B cell (primary cell): ENCODE measurements at regions not wholly inside any gene's neighbourhood (a gene's known extent, or its start where the extent isn't known, plus 50 kb on each side); places are given as distances from the start of the nearest gene placed in this dataset.

Experiments
- ATAC-seq: fragments of 200-7000 bp; cut with Tn5 transposase; one replicate; pipeline ENCODE4 v1.10.0; 2021; ENCODE audit warnings: low read depth, mild to moderate bottlenecking, moderate number of reproducible peaks, moderate library complexity
- CTCF ChIA-PET: fragments of 350-600 bp; sonication (Branson Sonifier 250); formaldehyde crosslinking; loops from one replicate; lab custom pipeline; 2021; ENCODE audit warnings: antibody characterized with exemption, inconsistent platforms; lab: Charles Lee
- POLR2A ChIA-PET: fragments of 350-600 bp; sonication (Branson Sonifier 250); formaldehyde crosslinking; loops from one replicate; lab custom pipeline; 2021; ENCODE audit warnings: antibody characterized with exemption; lab: Charles Lee
- DNase-seq: peaks from one replicate; pipeline ENCODE4 v3.0.0; 2013
- H2AFZ ChIP-seq: 2 replicates; pipeline ENCODE4 v1.6.1; 2012; ENCODE audit warnings: mild to moderate bottlenecking, low read depth, low read length; ENCODE audit not compliant: insufficient read depth, poor library complexity, severe bottlenecking
- H3K27ac ChIP-seq, 2 donors: 1 replicate in 1 of 2; 2 replicates in 1 of 2; pipeline ENCODE4 v1.5.1; 2012 to 2013; ENCODE audit warnings: low read length in 2 of 2, mild to moderate bottlenecking in 2 of 2, moderate library complexity in 1 of 2
- H3K27me3 ChIP-seq, 4 experiments: fragments of 200-600 bp in 1 of 4; sonication (generic) in 1 of 4; replicated peaks in 1 of 4; 1 replicate in 2 of 4; 2 replicates in 2 of 4; pipeline versions ENCODE4 v1.6.1 to v1.7.0; 2013 to 2016; ENCODE audit warnings: low read length in 3 of 4, mild to moderate bottlenecking in 2 of 4, mixed read lengths in 1 of 4, moderate library complexity in 1 of 4; ENCODE audit not compliant: insufficient read depth in 4 of 4, control insufficient read depth in 3 of 4; ENCODE audit errors: control extremely low read depth in 1 of 4
- H3K36me3 ChIP-seq, 2 experiments: replicated peaks in 1 of 2; 1 replicate in 1 of 2; 2 replicates in 1 of 2; pipeline versions ENCODE4 v1.6.1 to v1.7.1; 2013; ENCODE audit warnings: low read length in 1 of 2; ENCODE audit not compliant: insufficient read depth in 2 of 2, control insufficient read depth in 1 of 2; ENCODE audit errors: control extremely low read depth in 1 of 2, extremely low read depth in 1 of 2
- H3K4me1 ChIP-seq, 2 donors: fragments of 200-600 bp in 1 of 2; sonication (generic) in 1 of 2; 1 replicate in 1 of 2; 2 replicates in 1 of 2; pipeline versions ENCODE4 v1.5.1 to v1.6.1; 2013 to 2017; ENCODE audit warnings: low read length in 2 of 2; ENCODE audit not compliant: control insufficient read depth in 2 of 2, insufficient read depth in 2 of 2
- H3K4me2 ChIP-seq: replicated peaks from 2 replicates; pipeline ENCODE3; 2012; ENCODE audit warnings: mild to moderate bottlenecking, low read depth, low read length; ENCODE audit not compliant: poor library complexity, severe bottlenecking
- H3K4me3 ChIP-seq, 5 experiments: fragments of 200-600 bp in 1 of 5; sonication (generic) in 1 of 5; 1 replicate in 3 of 5; 2 replicates in 2 of 5; pipeline versions ENCODE4 v1.5.1 to v1.7.0; 2011 to 2016; ENCODE audit warnings: low read length in 4 of 5, mild to moderate bottlenecking in 4 of 5, low read depth in 2 of 5, control low read depth in 1 of 5, moderate library complexity in 1 of 5; ENCODE audit not compliant: insufficient read depth in 1 of 5; ENCODE audit errors: control extremely low read depth in 1 of 5, extremely low read depth in 1 of 5
- H3K79me2 ChIP-seq: fragments of 200-600 bp; sonication (generic); one replicate; pipeline ENCODE4 v1.6.0; 2016; ENCODE audit warnings: low read length; ENCODE audit not compliant: control insufficient read depth, insufficient read depth
- H3K9ac ChIP-seq: fragments of 200-600 bp; sonication (generic); 2 replicates; pipeline ENCODE4 v1.6.1; 2017; ENCODE audit warnings: mild to moderate bottlenecking, low read length, moderate library complexity
- H3K9me3 ChIP-seq, 3 donors: one replicate each; pipeline versions ENCODE4 v1.6.1 to v1.7.1; 2013; ENCODE audit warnings: low read length in 2 of 3; ENCODE audit not compliant: control insufficient read depth in 2 of 3, insufficient read depth in 1 of 3; ENCODE audit errors: control extremely low read depth in 1 of 3
- H4K20me1 ChIP-seq: 2 replicates; pipeline ENCODE4 v1.6.0; 2012; ENCODE audit warnings: mild to moderate bottlenecking, low read length; ENCODE audit not compliant: insufficient read depth, control insufficient read depth, poor library complexity, severe bottlenecking
- H3K27ac Mint-ChIP-seq: one replicate; pipeline ENCODE4 v1.8.0; 2021; ENCODE audit warnings: mixed read lengths
- H3K27me3 Mint-ChIP-seq: one replicate; pipeline ENCODE4 v1.8.0; 2021; ENCODE audit warnings: mixed read lengths
- H3K4me1 Mint-ChIP-seq: one replicate; pipeline ENCODE4 v1.8.0; 2021; ENCODE audit warnings: mixed read lengths
- H3K4me3 Mint-ChIP-seq: one replicate; pipeline ENCODE4 v1.8.0; 2021; ENCODE audit warnings: mixed read lengths
- H3K9me3 Mint-ChIP-seq: one replicate; pipeline ENCODE4 v1.8.0; 2022; ENCODE audit warnings: mixed read lengths; ENCODE audit not compliant: insufficient read depth
- CTCF ChIP-seq: fragments of 200-600 bp; IDR thresholded peaks from one replicate; pipeline ENCODE4 v1.8.0; 2022; ENCODE audit warnings: antibody characterized with exemption, mild to moderate bottlenecking
- EZH2 ChIP-seq: IDR thresholded peaks from 2 replicates; pipeline ENCODE4 v1.6.1; 2012; ENCODE audit warnings: borderline replicate concordance, low read depth, mild to moderate bottlenecking, moderate library complexity, low read length; ENCODE audit not compliant: insufficient read depth, poor library complexity, severe bottlenecking
- WGBS: methylation state at CpG from one replicate; pipeline ENCODE4 v1.1.5; 2013; ENCODE audit warnings: missing lambda C conversion rate; ENCODE audit not compliant: insufficient coverage; 5-methylcytosine and 5-hydroxymethylcytosine counted together
- intact Hi-C: fragments of 100-400 bp; cut with micrococcal nuclease; formaldehyde crosslinking; loops from one replicate; pipeline ENCODE4 v1.10.0; 2022

GRCh38 chr12:47410383-47410782 is 295.4 kb downstream of the RPAP3 start:
- peaks cover 18 to 19% of the 10 kb centered on the region in 2 donors for H3K4me1 ChIP-seq
- H3K4me3 ChIP-seq, result no peak overlapping the region
- intact Hi-C loops, result no loop called here
- Mint-ChIP-seq H3K9me3 (peaks cover 3% of the 10 kb centered on the region), H3K4me3 (no peak overlapping the region), H3K27ac (no peak overlapping the region), H3K4me1 (peaks cover 29% of the 10 kb centered on the region), H3K27me3 (no peaks in the 10 kb centered on the region)
- ChIA-PET CTCF (interaction anchor here (1.2 to 8.5 kb wide), 4 partner anchors 11 to 377 kb away, joined by 3 to 124 read pairs (median 4); no protein-coding TSS in a partner anchor), POLR2A (no interaction called here)
- H3K27me3 ChIP-seq, result no peaks in the 10 kb centered on the region
- no peak for TF ChIP-seq CTCF
- TF ChIP-seq EZH2, result no peak
- no peak for DNase-seq
- no peak overlapping the region for H2AFZ ChIP-seq
- H4K20me1 ChIP-seq, result no peaks in the 10 kb centered on the region
- no peaks in the 10 kb centered on the region for H3K36me3 ChIP-seq
- no peaks in the 10 kb centered on the region for H3K9me3 ChIP-seq
- H3K27ac ChIP-seq, result no peak overlapping the region
- no peak for ATAC-seq
- H3K4me2 ChIP-seq, result no peak overlapping the region
- no peaks in the 10 kb centered on the region for H3K79me2 ChIP-seq
- no peak overlapping the region for H3K9ac ChIP-seq

- ChIA-PET CTCF (interaction anchor here (1.0 to 8.5 kb wide), 6 partner anchors 12 to 388 kb away, joined by 3 to 124 read pairs (median 6); no protein-coding TSS in a partner anchor), POLR2A (no interaction called here)
- intact Hi-C loops, result no loop called here
- TF ChIP-seq EZH2, result no peak
- TF ChIP-seq CTCF, result no peak
- Mint-ChIP-seq H3K4me3 (no peak overlapping the region), H3K4me1 (peaks cover 23% of the 10 kb centered on the region), H3K27me3 (no peaks in the 10 kb centered on the region), H3K27ac (no peak overlapping the region), H3K9me3 (peaks cover 3% of the 10 kb centered on the region)
- H3K27me3 ChIP-seq, result no peaks in the 10 kb centered on the region
- ATAC-seq (no peak), DNase-seq (no peak)
- H3K9me3 ChIP-seq, result no peaks in the 10 kb centered on the region
- H3K36me3 ChIP-seq, result no peaks in the 10 kb centered on the region
- no peak overlapping the region for H3K4me3 ChIP-seq
- H3K4me2 ChIP-seq, result no peak overlapping the region
- no peaks in the 10 kb centered on the region for H3K79me2 ChIP-seq
- no peaks in the 10 kb centered on the region for H4K20me1 ChIP-seq
- WGBS, result 95% methylated on average over 4 of the region's 4 CpGs
- no peak overlapping the region for H3K9ac ChIP-seq
- no peak overlapping the region for H2AFZ ChIP-seq
- H3K27ac ChIP-seq, result no peak overlapping the region
- peaks cover 18 to 19% of the 10 kb centered on the region in 2 donors for H3K4me1 ChIP-seq
Measured at GRCh38 chr12:47409310-47409987, 296.4 kb downstream of the RPAP3 start.
